ENCODE measurements at regions not wholly inside any gene's neighbourhood (a gene's known extent, or its start where the extent isn't known, plus 50 kb on each side); places are given as distances from the start of the nearest gene placed in this dataset.

GRCh38 chr1:58045094-58045705 is 501.3 kb downstream of the OMA1 start:
- no peak for TF ChIP-seq CTCF (IDR thresholded peaks at IDR 0.05)
- TF ChIP-seq POLR2A (IDR thresholded peaks at IDR 0.05) = no peak

All from Peyer's patch (tissue), 4 donors.